ENCODE measurements at regions not wholly inside any gene's neighbourhood (a gene's known extent, or its start where the extent isn't known, plus 50 kb on each side); places are given as distances from the start of the nearest gene placed in this dataset.

DNA sequence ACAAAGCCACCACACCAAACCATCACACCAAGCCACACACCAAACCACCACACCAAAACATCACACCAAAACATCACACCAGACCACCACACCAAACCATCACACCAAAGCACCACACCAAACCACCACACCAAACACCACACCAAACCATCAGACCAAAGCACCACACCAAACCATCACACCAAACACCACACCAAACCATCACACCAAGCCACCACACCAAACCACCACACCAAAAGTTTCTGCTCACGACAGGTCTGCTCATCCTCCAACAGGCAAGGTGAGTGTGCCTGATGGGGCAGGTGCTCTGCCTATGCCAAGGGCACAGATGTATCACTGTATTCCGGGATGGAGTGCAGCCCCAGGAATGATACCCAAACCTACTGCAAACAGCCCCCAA is 87.9 kb upstream of the FSTL4 start:
- Histone ChIP-seq H3K9me3 (ENCODE audit: control insufficient read depth in 2 of 2, insufficient read depth in 1 of 2, low read depth in 1 of 2, low read length in 1 of 2) (no peaks in the 10 kb centered on the region), H3K36me3 (ENCODE audit: control insufficient read depth in 3 of 3, insufficient read depth in 2 of 3, low read depth in 1 of 3, low read length in 3 of 3) (no peaks in the 10 kb centered on the region), H3K4me3 (ENCODE audit: low read depth in 1 of 3, low read length in 3 of 3) (no peak overlapping the region), H3K27ac (ENCODE audit: low read depth in 1 of 3, low read length in 2 of 3) (no peak overlapping the region), H3K27me3 (ENCODE audit: control insufficient read depth in 3 of 3, insufficient read depth in 3 of 3, low read length in 3 of 3) (no peaks in the 10 kb centered on the region), H3K4me1 (ENCODE audit: control insufficient read depth in 3 of 3, insufficient read depth in 2 of 3, low read depth in 1 of 3, low read length in 2 of 3) (no peaks in the 10 kb centered on the region)
- 44 to 85% (median 50%) methylated on average over 2 of the region's 2 CpGs for WGBS, 3 donors
- no peak for DNase-seq
- FAIRE-seq = no peak

DNA sequence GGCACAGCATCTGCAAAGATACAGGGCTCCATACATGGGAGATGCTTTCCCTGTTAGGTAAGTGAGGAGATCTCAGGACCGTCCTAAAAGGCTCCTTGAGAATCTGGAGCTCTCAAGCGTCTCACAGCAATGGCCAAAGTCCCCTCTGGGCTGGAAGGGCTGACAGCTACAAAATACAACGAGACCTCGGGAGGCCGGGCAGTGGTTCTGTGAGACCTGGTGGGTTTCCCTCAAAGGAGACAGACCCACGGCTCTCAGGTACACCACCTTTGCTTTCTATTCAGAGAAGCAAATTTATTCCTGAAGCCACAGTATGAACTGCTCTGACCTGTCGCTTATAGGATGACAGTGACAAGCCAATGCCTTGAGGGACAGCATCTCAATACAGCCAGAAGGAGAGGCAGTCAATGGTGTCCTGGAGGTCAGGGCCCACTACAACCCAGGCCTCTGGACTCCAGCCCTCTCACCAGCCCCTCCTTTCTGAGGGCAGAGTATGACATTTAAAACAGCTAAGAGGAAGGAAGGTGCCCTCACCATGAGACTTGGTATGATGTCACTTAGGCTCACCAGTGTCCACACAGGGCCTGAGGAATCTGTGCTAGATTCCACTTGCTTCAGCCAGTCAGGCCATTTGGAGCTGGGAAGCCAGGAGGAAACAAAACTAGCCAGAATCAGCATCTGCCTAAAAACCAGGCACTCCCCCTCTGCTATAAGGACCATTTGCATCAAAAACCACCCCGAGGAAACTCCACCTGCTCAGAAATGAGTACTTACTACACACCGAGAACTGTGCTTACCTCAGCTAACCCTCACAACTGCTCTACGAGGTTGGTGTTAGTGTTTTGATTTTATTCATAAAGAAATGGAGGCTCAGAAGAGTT is 86.5 kb upstream of the FSTL4 start:
- Histone ChIP-seq H3K4me3 (ENCODE audit: low read depth in 1 of 3, low read length in 3 of 3) (no peak overlapping the region), H3K4me1 (ENCODE audit: control insufficient read depth in 3 of 3, insufficient read depth in 2 of 3, low read depth in 1 of 3, low read length in 2 of 3) (no peaks in the 10 kb centered on the region), H3K9me3 (ENCODE audit: control insufficient read depth in 2 of 2, insufficient read depth in 1 of 2, low read depth in 1 of 2, low read length in 1 of 2) (peaks cover 0 to 2% of the 10 kb centered on the region in 2 donors), H3K36me3 (ENCODE audit: control insufficient read depth in 3 of 3, insufficient read depth in 2 of 3, low read depth in 1 of 3, low read length in 3 of 3) (no peaks in the 10 kb centered on the region), H3K27ac (ENCODE audit: low read depth in 1 of 3, low read length in 2 of 3) (no peak overlapping the region), H3K27me3 (ENCODE audit: control insufficient read depth in 3 of 3, insufficient read depth in 3 of 3, low read length in 3 of 3) (peaks cover 0 to 2% (median 0%) of the 10 kb centered on the region in 3 donors)
- FAIRE-seq (no peak), DNase-seq (no peak)
- 71 to 84% (median 73%) methylated on average over 10 of the region's 10 CpGs for WGBS, 3 donors

DNA sequence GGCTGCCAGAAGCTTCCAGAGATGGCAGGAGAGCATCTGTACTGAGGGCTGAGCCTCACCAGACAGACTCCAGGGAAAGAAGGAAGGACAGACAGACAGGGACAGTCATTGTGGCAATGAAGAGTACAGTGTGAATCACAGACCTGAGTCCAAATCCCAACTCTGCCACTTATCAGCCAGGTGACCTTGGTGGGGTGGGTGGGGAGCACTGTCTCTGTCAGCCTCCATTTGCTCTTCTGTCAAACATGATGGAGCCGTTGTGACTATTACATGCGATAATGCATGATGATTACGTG is 85.9 kb upstream of the FSTL4 start:
- FAIRE-seq = no peak
- H3K9me3 ChIP-seq (ENCODE audit: control insufficient read depth in 2 of 2, insufficient read depth in 1 of 2, low read depth in 1 of 2, low read length in 1 of 2) = peaks cover 0 to 2% of the 10 kb centered on the region in 2 donors
- WGBS, 3 donors = 82 to 91% (median 84%) methylated on average over 3 of the region's 3 CpGs
- no peaks in the 10 kb centered on the region for H3K36me3 ChIP-seq (ENCODE audit: control insufficient read depth in 3 of 3, insufficient read depth in 2 of 3, low read depth in 1 of 3, low read length in 3 of 3)
- H3K4me1 ChIP-seq (ENCODE audit: control insufficient read depth in 3 of 3, insufficient read depth in 2 of 3, low read depth in 1 of 3, low read length in 2 of 3) = no peaks in the 10 kb centered on the region
- DNase-seq = no peak
- peaks cover 0 to 2% (median 0%) of the 10 kb centered on the region in 3 donors for H3K27me3 ChIP-seq (ENCODE audit: control insufficient read depth in 3 of 3, insufficient read depth in 3 of 3, low read length in 3 of 3)
- H3K4me3 ChIP-seq (ENCODE audit: low read depth in 1 of 3, low read length in 3 of 3) = no peak overlapping the region
- H3K27ac ChIP-seq (ENCODE audit: low read depth in 1 of 3, low read length in 2 of 3) = no peak overlapping the region

DNA sequence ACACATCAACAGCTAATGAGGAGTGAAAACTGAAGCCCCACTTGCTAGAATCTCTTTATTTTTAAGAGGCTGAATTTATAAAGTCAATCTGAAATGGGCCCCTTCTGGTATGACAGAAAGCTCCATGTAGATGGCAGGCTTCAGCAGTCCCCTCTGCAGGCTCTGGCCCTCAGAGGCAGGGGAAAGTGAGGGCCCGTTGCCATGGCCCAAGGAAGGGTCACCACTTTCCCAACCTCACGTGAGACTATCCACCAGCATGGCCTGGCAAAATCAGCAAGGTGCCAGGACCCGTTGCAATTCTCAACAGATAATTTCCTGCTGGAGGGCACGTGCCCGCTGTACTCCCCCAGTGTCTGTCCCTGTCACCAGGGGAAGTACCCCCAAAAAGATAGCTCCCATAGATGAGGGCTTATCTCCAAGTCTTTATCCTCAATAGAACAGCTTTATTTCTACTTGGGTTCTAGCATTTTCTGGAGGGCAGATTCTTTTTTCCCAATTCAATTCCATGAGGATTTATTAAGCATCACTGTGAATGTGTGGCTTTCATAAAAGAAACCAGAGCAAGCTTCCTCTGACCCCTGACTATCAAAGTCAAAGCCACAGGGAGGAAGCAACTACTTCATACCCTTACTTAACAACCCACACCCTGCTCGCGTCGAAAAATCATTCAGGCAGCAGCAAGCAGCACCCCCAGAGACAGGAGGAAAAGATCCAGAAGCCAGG is 85.4 kb upstream of the FSTL4 start:
- H3K4me1 ChIP-seq (ENCODE audit: control insufficient read depth in 3 of 3, insufficient read depth in 2 of 3, low read depth in 1 of 3, low read length in 2 of 3) = no peaks in the 10 kb centered on the region
- no peak for FAIRE-seq
- peaks cover 0 to 2% (median 0%) of the 10 kb centered on the region in 3 donors for H3K27me3 ChIP-seq (ENCODE audit: control insufficient read depth in 3 of 3, insufficient read depth in 3 of 3, low read length in 3 of 3)
- no peak overlapping the region for H3K4me3 ChIP-seq (ENCODE audit: low read depth in 1 of 3, low read length in 3 of 3)
- no peak overlapping the region for H3K27ac ChIP-seq (ENCODE audit: low read depth in 1 of 3, low read length in 2 of 3)
- no peak for DNase-seq
- H3K9me3 ChIP-seq (ENCODE audit: control insufficient read depth in 2 of 2, insufficient read depth in 1 of 2, low read depth in 1 of 2, low read length in 1 of 2) = peaks cover 0 to 2% of the 10 kb centered on the region in 2 donors
- 64 to 77% (median 66%) methylated on average over 8 of the region's 8 CpGs for whole genome bisulfite sequencing, 3 donors
- no peaks in the 10 kb centered on the region for H3K36me3 ChIP-seq (ENCODE audit: control insufficient read depth in 3 of 3, insufficient read depth in 2 of 3, low read depth in 1 of 3, low read length in 3 of 3)

DNA sequence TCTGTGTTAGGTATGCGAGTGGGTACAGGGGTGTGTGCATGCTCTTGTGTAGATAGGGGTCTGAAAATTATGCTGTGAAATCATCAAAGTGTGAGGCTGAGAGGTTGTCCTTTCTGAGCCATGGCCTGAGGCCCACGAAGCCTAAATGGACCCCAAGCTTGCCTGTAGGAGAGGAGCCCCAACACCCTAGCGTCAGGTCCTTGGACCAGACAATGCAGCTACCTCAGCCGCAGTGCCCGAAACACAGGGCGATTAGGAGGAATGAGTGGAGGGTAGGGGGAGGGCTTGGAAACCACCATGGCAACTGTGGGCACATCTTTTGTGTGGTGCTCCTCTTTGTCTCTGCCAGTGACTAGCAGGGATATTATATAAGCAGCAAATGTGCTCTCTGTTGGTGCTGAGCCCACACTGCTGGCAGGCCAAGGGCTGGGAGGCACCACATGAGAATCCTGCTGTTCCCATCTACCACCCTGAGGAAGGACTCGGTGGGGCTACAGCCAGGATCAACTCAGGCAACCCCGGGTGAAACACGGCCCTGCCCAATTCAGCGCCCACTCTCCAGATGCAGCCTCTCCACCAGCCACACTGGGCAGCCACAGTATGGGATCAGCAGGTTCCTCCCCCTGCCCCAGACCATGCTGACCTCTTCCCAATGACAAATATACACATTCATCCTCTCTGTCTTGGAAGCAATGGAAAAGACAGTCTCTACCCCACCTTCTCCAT is 84.6 kb upstream of the FSTL4 start:
- DNase-seq (no peak), FAIRE-seq (no peak)
- Histone ChIP-seq H3K4me1 (ENCODE audit: control insufficient read depth in 3 of 3, insufficient read depth in 2 of 3, low read depth in 1 of 3, low read length in 2 of 3) (no peaks in the 10 kb centered on the region), H3K36me3 (ENCODE audit: control insufficient read depth in 3 of 3, insufficient read depth in 2 of 3, low read depth in 1 of 3, low read length in 3 of 3) (no peaks in the 10 kb centered on the region), H3K27ac (ENCODE audit: low read depth in 1 of 3, low read length in 2 of 3) (no peak overlapping the region), H3K27me3 (ENCODE audit: control insufficient read depth in 3 of 3, insufficient read depth in 3 of 3, low read length in 3 of 3) (peaks cover 0 to 2% (median 0%) of the 10 kb centered on the region in 3 donors), H3K9me3 (ENCODE audit: control insufficient read depth in 2 of 2, insufficient read depth in 1 of 2, low read depth in 1 of 2, low read length in 1 of 2) (peaks cover 0 to 2% of the 10 kb centered on the region in 2 donors), H3K4me3 (ENCODE audit: low read depth in 1 of 3, low read length in 3 of 3) (no peak overlapping the region)
- WGBS, 3 donors = 89 to 93% (median 90%) methylated on average over 10 of the region's 10 CpGs

DNA sequence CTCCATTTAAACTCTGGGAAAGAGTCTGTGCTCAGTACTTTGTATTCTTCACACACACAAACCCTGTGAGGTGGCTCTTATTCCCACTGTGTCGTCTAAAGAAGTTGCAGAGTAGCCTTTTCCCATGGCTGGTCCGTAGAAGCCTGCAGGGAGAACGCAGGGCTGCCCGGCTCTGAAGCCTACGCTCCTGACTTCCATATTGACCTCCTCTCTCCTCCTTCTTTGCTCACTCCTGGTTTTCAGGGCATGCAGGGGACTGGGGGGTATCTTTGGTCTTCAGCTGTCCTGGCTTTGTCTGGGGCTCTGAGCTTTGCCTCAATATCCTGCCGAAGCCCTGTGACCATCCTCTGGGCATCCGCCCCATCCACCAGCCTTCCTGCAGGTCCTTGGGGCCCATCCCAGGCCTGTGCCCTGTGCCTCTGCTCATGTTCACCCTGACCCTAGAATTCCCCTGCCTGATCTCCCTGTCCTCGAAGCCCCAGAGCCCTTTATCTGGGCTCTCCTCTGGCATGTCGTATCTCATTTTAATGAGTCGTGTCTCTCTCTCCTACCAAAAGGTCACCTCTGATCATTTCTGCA is 83.8 kb upstream of the FSTL4 start:
- no peaks in the 10 kb centered on the region for H3K36me3 ChIP-seq (ENCODE audit: control insufficient read depth in 3 of 3, insufficient read depth in 2 of 3, low read depth in 1 of 3, low read length in 3 of 3)
- DNase-seq = no peak
- WGBS, 3 donors = 78 to 84% (median 81%) methylated on average over 10 of the region's 10 CpGs
- no peak overlapping the region for H3K27ac ChIP-seq (ENCODE audit: low read depth in 1 of 3, low read length in 2 of 3)
- H3K27me3 ChIP-seq (ENCODE audit: control insufficient read depth in 3 of 3, insufficient read depth in 3 of 3, low read length in 3 of 3) = peaks cover 0 to 4% (median 4%) of the 10 kb centered on the region in 3 donors
- H3K4me1 ChIP-seq (ENCODE audit: control insufficient read depth in 3 of 3, insufficient read depth in 2 of 3, low read depth in 1 of 3, low read length in 2 of 3) = no peaks in the 10 kb centered on the region
- H3K4me3 ChIP-seq (ENCODE audit: low read depth in 1 of 3, low read length in 3 of 3) = no peak overlapping the region
- FAIRE-seq = no peak
- H3K9me3 ChIP-seq (ENCODE audit: control insufficient read depth in 2 of 2, insufficient read depth in 1 of 2, low read depth in 1 of 2, low read length in 1 of 2) = peaks cover 0 to 2% of the 10 kb centered on the region in 2 donors

DNA sequence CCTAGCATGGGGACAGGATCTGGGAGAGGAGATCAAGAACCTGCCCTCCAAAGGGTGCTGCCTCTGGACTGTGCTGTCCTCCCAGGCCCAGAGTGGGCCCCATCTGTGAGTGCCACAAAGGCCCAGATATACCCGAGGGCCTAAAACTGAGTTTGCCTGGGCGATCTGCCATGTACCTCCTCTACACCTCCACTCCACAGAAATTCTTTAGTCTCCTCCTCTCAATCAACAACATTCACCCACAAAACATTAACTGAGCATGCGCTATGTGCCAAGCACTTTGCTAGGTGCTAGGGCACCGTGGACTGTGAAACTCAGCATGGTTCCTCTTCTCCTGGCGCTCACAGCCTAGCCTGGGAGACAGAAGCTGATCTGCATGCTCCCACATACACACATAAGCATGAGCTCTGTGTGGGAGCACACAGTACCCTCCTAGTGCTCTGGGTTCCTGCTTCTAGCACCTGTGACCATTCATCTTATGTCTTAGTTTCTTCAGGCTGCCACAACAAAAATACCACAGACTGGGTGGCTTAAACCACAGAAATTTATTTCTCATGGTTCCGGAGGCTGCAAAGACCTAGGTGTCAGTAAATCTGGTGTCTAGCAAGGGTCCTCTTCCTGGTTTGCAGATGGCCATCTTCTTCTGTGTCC is 82.0 kb upstream of the FSTL4 start:
- H3K27me3 ChIP-seq (ENCODE audit: control insufficient read depth in 3 of 3, insufficient read depth in 3 of 3, low read length in 3 of 3) = peaks cover 0 to 5% (median 4%) of the 10 kb centered on the region in 3 donors
- 80 to 82% (median 80%) methylated on average over 6 of the region's 6 CpGs for WGBS, 3 donors
- H3K27ac ChIP-seq (ENCODE audit: low read depth in 1 of 3, low read length in 2 of 3) = no peak overlapping the region
- no peak for FAIRE-seq
- H3K36me3 ChIP-seq (ENCODE audit: control insufficient read depth in 3 of 3, insufficient read depth in 2 of 3, low read depth in 1 of 3, low read length in 3 of 3) = no peaks in the 10 kb centered on the region
- DNase-seq = no peak
- no peaks in the 10 kb centered on the region for H3K4me1 ChIP-seq (ENCODE audit: control insufficient read depth in 3 of 3, insufficient read depth in 2 of 3, low read depth in 1 of 3, low read length in 2 of 3)
- H3K4me3 ChIP-seq (ENCODE audit: low read depth in 1 of 3, low read length in 3 of 3) = no peak overlapping the region
- H3K9me3 ChIP-seq (ENCODE audit: control insufficient read depth in 2 of 2, insufficient read depth in 1 of 2, low read depth in 1 of 2, low read length in 1 of 2) = peaks cover 0 to 2% of the 10 kb centered on the region in 2 donors

- H3K4me3 ChIP-seq (ENCODE audit: low read depth in 1 of 3, low read length in 3 of 3) = no peak overlapping the region
- FAIRE-seq (no peak), DNase-seq (no peak)
- H3K27me3 ChIP-seq (ENCODE audit: control insufficient read depth in 3 of 3, insufficient read depth in 3 of 3, low read length in 3 of 3) = peaks cover 0 to 8% (median 6%) of the 10 kb centered on the region in 3 donors
- WGBS, 3 donors = 45 to 53% (median 51%) methylated on average over 3 of the region's 3 CpGs
- H3K27ac ChIP-seq (ENCODE audit: low read depth in 1 of 3, low read length in 2 of 3) = no peak overlapping the region
- no peaks in the 10 kb centered on the region for H3K4me1 ChIP-seq (ENCODE audit: control insufficient read depth in 3 of 3, insufficient read depth in 2 of 3, low read depth in 1 of 3, low read length in 2 of 3)
- peaks cover 0 to 2% of the 10 kb centered on the region in 2 donors for H3K9me3 ChIP-seq (ENCODE audit: control insufficient read depth in 2 of 2, insufficient read depth in 1 of 2, low read depth in 1 of 2, low read length in 1 of 2)
- H3K36me3 ChIP-seq (ENCODE audit: control insufficient read depth in 3 of 3, insufficient read depth in 2 of 3, low read depth in 1 of 3, low read length in 3 of 3) = no peaks in the 10 kb centered on the region
Measured at GRCh38 chr5:133691448-133691847, 79.1 kb upstream of the FSTL4 start.
